K562 (cell line): ENCODE measurements at regions not wholly inside any gene's neighbourhood (a gene's known extent, or its start where the extent isn't known, plus 50 kb on each side); places are given as distances from the start of the nearest gene placed in this dataset.

Source experiments
- ATAC-seq: fragments of 200-7000 bp; cut with Tn5 transposase; 3 replicates; pipeline ENCODE4 v1.9.1; 2020; ENCODE audit warnings: moderate library complexity
- BruUV-seq: library from RNA; stranded (reverse); fragments of 400-500 nt; replicated peaks from 2 replicates; lab custom pipeline; 2021; lab: Mats Ljungman, UMichigan
- CTCF ChIA-PET: fragments of 300-600 bp; formaldehyde crosslinking; extraction: SDS; loops from one replicate; lab custom pipeline; 2021; ENCODE audit warnings: low intra/inter-chr PET ratio; lab: Yijun Ruan, JAX
- POLR2A ChIA-PET: fragments of 300-600, 350-650 bp; sonication (Branson Sonifier 250); formaldehyde crosslinking; extraction: SDS; loops from one replicate; lab custom pipeline; 2021; ENCODE audit warnings: antibody characterized with exemption, inconsistent platforms; lab: Yijun Ruan, JAX
- DNase-seq, 4 experiments: peaks; one replicate each; pipeline versions ENCODE4 v3.0.0 to v3.0.0-alpha.2; 2011 to 2018; ENCODE audit warnings: low spot score in 3 of 4, mixed read lengths in 3 of 4; ENCODE audit errors: extremely low read depth in 1 of 4
- FAIRE-seq: peaks from 2 replicates; lab custom pipeline; 2011; peaks lifted over from hg19 to GRCh38; lab: Jason Lieb, UNC
- H2AFZ ChIP-seq: 2 replicates; pipeline ENCODE4 v1.6.0; 2011; ENCODE audit warnings: low read depth, low read length, control low read depth, inconsistent platforms
- H3K27ac ChIP-seq: fragments of 200-600 bp; 3 replicates; pipeline ENCODE4 v1.8.0; 2011; ENCODE audit warnings: low read depth, mild to moderate bottlenecking, control low read depth, inconsistent platforms, low read length, moderate library complexity, mixed read lengths; ENCODE audit errors: extremely low read depth
- H3K27me3 ChIP-seq, 2 experiments: fragments of 300-600 bp in 1 of 2; 2 replicates in 1 of 2; 3 replicates in 1 of 2; pipeline versions ENCODE4 v1.6.0 to v1.8.0; 2011; ENCODE audit warnings: inconsistent platforms in 2 of 2, low read length in 2 of 2, mild to moderate bottlenecking in 1 of 2, mixed read lengths in 1 of 2, moderate library complexity in 1 of 2; ENCODE audit not compliant: control insufficient read depth in 2 of 2, insufficient read depth in 2 of 2
- H3K36me3 ChIP-seq: fragments of 300-600 bp; 3 replicates; pipeline ENCODE4 v1.8.0; 2011; ENCODE audit warnings: mild to moderate bottlenecking, low read length, inconsistent platforms; ENCODE audit not compliant: control insufficient read depth, insufficient read depth
- H3K4me1 ChIP-seq, 2 experiments: fragments of 200-600 bp in 1 of 2; replicated peaks in 1 of 2; 2 replicates in 1 of 2; 3 replicates in 1 of 2; pipeline versions ENCODE4 v1.5.1 to v1.8.0; 2011; ENCODE audit warnings: inconsistent platforms in 2 of 2, low read length in 2 of 2, mild to moderate bottlenecking in 1 of 2, mixed read lengths in 1 of 2, moderate library complexity in 1 of 2; ENCODE audit not compliant: control insufficient read depth in 2 of 2, insufficient read depth in 2 of 2
- H3K4me2 ChIP-seq: 2 replicates; pipeline ENCODE4 v1.6.1; 2011; ENCODE audit warnings: low read length, control low read depth, inconsistent platforms, mixed read lengths; ENCODE audit not compliant: insufficient read depth
- H3K4me3 ChIP-seq: fragments of 200-600 bp; sonication (generic), shearing (Covaris generic); 2 replicates; pipeline ENCODE4 v1.5.1; 2016; ENCODE audit warnings: control low read depth, inconsistent platforms
- H3K79me2 ChIP-seq: fragments of 200-600 bp; 3 replicates; pipeline ENCODE4 v1.8.0; 2011; ENCODE audit warnings: low read length, inconsistent platforms; ENCODE audit not compliant: control insufficient read depth, insufficient read depth
- H3K9ac ChIP-seq, 2 experiments: 2 replicates each; pipeline versions ENCODE4 v1.6.0 to v1.6.1; 2011; ENCODE audit warnings: low read depth in 2 of 2, low read length in 2 of 2, control low read depth in 1 of 2, inconsistent platforms in 1 of 2, mild to moderate bottlenecking in 1 of 2, mixed read lengths in 1 of 2; ENCODE audit not compliant: insufficient read depth in 1 of 2
- H3K9me1 ChIP-seq: one replicate; pipeline ENCODE4 v1.6.0; 2011; ENCODE audit warnings: inconsistent platforms, mild to moderate bottlenecking, low read length, moderate library complexity; ENCODE audit not compliant: control insufficient read depth, insufficient read depth
- H3K9me3 ChIP-seq: replicated peaks from 2 replicates; pipeline ENCODE4 v1.5.1; 2011; ENCODE audit warnings: low read depth, low read length, inconsistent platforms; ENCODE audit not compliant: control insufficient read depth, insufficient read depth
- H4K20me1 ChIP-seq: replicated peaks from 2 replicates; pipeline ENCODE4 v1.6.1; 2011; ENCODE audit warnings: low read length, inconsistent platforms, mixed read lengths; ENCODE audit not compliant: control insufficient read depth, insufficient read depth
- COPS2 ChIP-seq: fragments of 450-650 bp; conservative IDR thresholded peaks from 2 replicates; pipeline ENCODE4 v1.6.1; 2016; ENCODE audit warnings: mild to moderate bottlenecking, moderate library complexity
- DEAF1 ChIP-seq: fragments of 450-650 bp; formaldehyde crosslinking; IDR thresholded peaks from 2 replicates; pipeline ENCODE4 v1.4.0; 2020; ENCODE audit warnings: mild to moderate bottlenecking, moderate library complexity
- DPF2 ChIP-seq: fragments of 450-650 bp; IDR thresholded peaks from 2 replicates; pipeline ENCODE4 v1.6.1; 2016
- HDAC1 ChIP-seq, 2 experiments: fragments of 450-650 bp; IDR thresholded peaks; 2 replicates each; pipeline ENCODE4 v1.6.1; 2016 to 2017; ENCODE audit warnings: inconsistent platforms in 1 of 2, mild to moderate bottlenecking in 1 of 2, moderate library complexity in 1 of 2
- HOXB6 ChIP-seq: fragments of 250-450 bp; sonication (Bioruptor Pico); IDR thresholded peaks from 2 replicates; pipeline ENCODE4 v1.5.1; 2022; ENCODE audit warnings: mild to moderate bottlenecking, borderline replicate concordance
- MEF2A ChIP-seq: IDR thresholded peaks from 2 replicates; pipeline ENCODE4 v1.6.1; 2011; ENCODE audit warnings: low read depth, mild to moderate bottlenecking, low read length, moderate library complexity; ENCODE audit not compliant: control insufficient read depth
- NCOA6 ChIP-seq: fragments of 450-650 bp; IDR thresholded peaks from 2 replicates; pipeline ENCODE4 v1.6.1; 2017; ENCODE audit warnings: mild to moderate bottlenecking
- PHF20 ChIP-seq: fragments of 450-650 bp; IDR thresholded peaks from 2 replicates; pipeline ENCODE4 v1.6.1; 2018; ENCODE audit not compliant: partially characterized antibody
- RBM34 ChIP-seq: fragments of 200-400 bp; formaldehyde crosslinking; IDR thresholded peaks from 2 replicates; pipeline ENCODE4 v1.6.1; 2018; ENCODE audit warnings: low read length, borderline replicate concordance; ENCODE audit not compliant: insufficient read depth
- RBM39 ChIP-seq: fragments of 200-400 bp; formaldehyde crosslinking; optimal IDR thresholded peaks from 2 replicates; pipeline ENCODE3; 2018; ENCODE audit warnings: low read depth, low read length
- SAFB ChIP-seq: fragments of 200-400 bp; formaldehyde crosslinking; IDR thresholded peaks from 2 replicates; pipeline ENCODE4 v1.6.1; 2017; ENCODE audit warnings: low read depth, low read length, borderline replicate concordance
- SETDB1 ChIP-seq: IDR thresholded peaks from one replicate; pipeline ENCODE4 v1.6.1; 2012; ENCODE audit warnings: low read length, control low read depth, inconsistent platforms
- SOX6 ChIP-seq: fragments of 450-650 bp; IDR thresholded peaks from 2 replicates; pipeline ENCODE4 v1.6.1; 2014; ENCODE audit warnings: mild to moderate bottlenecking
- TCF3 ChIP-seq: sonication (generic); formaldehyde crosslinking; IDR thresholded peaks from 2 replicates; pipeline ENCODE4 v1.4.0; 2020; ENCODE audit warnings: mild to moderate bottlenecking, missing genetic modification reagents
- ZNF561 ChIP-seq: fragments of 450-650 bp; formaldehyde crosslinking; conservative IDR thresholded peaks from 2 replicates; pipeline ENCODE4 v1.4.0; 2020; ENCODE audit warnings: mild to moderate bottlenecking, moderate library complexity
- ZNF780A ChIP-seq: fragments of 250-450 bp; sonication (Bioruptor Pico); IDR thresholded peaks from 2 replicates; pipeline ENCODE4 v1.5.0; 2021; ENCODE audit warnings: mild to moderate bottlenecking
- WGBS: fragments of 100-300 bp; shearing (Covaris generic); methylation state at CpG from one replicate; pipeline ENCODE4 v1.1.6; 2016; ENCODE audit warnings: low coverage, mixed read lengths; ENCODE audit not compliant: insufficient coverage; ENCODE audit errors: missing lambda C conversion rate; 5-methylcytosine and 5-hydroxymethylcytosine counted together
- in situ Hi-C: fragments of 300-500 bp; cut with MboI; formaldehyde crosslinking; loops from 4 replicates; pipeline ENCODE4 v1.15.0; 2018; ENCODE audit warnings: inconsistent platforms, mixed read lengths
- intact Hi-C: fragments of 100-400 bp; cut with micrococcal nuclease; formaldehyde crosslinking; loops from 2 replicates; pipeline ENCODE4 v1.14.2; 2022
- TF ChIP-seq, protein P1 (sequence below): IDR thresholded peaks from 3 replicates; pipeline ENCODE4 v1.6.1; 2011; ENCODE audit warnings: borderline replicate concordance, mild to moderate bottlenecking, moderate library complexity; ENCODE audit not compliant: insufficient read length; ENCODE audit errors: extremely low read depth
- TF ChIP-seq, protein P2 (sequence below), 2 experiments: fragments of 250-450 bp in 1 of 2; fragments of 450-650 bp in 1 of 2; sonication (Bioruptor Pico) in 1 of 2; IDR thresholded peaks; 2 replicates each; pipeline versions ENCODE4 v1.6.1 to v1.8.0; 2016 to 2021; ENCODE audit warnings: mild to moderate bottlenecking in 2 of 2, moderate library complexity in 2 of 2, missing compliant biosample characterization in 1 of 2, missing genetic modification characterization in 1 of 2

DNA sequence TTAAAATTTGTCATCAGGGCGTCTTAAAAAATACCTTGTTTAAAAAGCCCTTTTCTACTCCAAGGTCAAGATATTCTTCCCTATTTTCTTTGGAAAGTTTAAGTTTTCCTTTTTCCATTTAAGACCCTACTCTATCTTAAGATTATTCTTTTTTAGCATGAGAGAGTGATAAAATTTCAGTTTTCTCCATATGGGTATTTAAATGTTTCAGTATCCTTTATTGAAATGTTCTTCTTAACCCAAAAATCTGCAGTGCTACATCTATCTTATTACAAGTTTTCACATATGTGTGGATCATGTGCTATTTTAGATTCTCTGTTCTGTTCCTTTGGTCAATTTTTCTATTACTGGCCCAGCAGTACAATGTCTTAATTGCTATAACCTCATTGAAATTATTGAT lies 202.2 kb downstream of the TTC6 start:
- WGBS = 0% methylated on average over 1 of the region's 1 CpG
- Histone ChIP-seq H3K9ac (no peak overlapping the region), H3K4me3 (no peak overlapping the region), H3K4me1 (no peaks in the 10 kb centered on the region), H4K20me1 (no peaks in the 10 kb centered on the region), H2AFZ (no peak overlapping the region), H3K79me2 (no peaks in the 10 kb centered on the region), H3K27ac (no peak overlapping the region), H3K4me2 (no peak overlapping the region), H3K27me3 (no peaks in the 10 kb centered on the region), H3K36me3 (no peaks in the 10 kb centered on the region), H3K9me1 (no peaks in the 10 kb centered on the region), H3K9me3 (no peaks in the 10 kb centered on the region)
- intact Hi-C loops = no loop called here
- ChIA-PET CTCF (no interaction called here), POLR2A (no interaction called here)
- no peak for FAIRE-seq
- BruUV-seq = no TSS peak
- TF ChIP-seq SOX6 (no peak), RBM34 (no peak), DEAF1 (no peak), COPS2 (no peak), NCOA6 (no peak), SETDB1 (no peak), PHF20 (no peak), TCF3 (CRISPR knock-in tag) (no peak), MEF2A (no peak), DPF2 (no peak), RBM39 (no peak), SAFB (no peak), ZNF780A (CRISPR knock-in tag) (no peak), ZNF561 (CRISPR knock-in tag) (no peak), HOXB6 (CRISPR knock-in tag) (no peak), HDAC1 (IDR thresholded peaks at IDR 0.05) (no peak)
- TF ChIP-seq, protein P1, sequence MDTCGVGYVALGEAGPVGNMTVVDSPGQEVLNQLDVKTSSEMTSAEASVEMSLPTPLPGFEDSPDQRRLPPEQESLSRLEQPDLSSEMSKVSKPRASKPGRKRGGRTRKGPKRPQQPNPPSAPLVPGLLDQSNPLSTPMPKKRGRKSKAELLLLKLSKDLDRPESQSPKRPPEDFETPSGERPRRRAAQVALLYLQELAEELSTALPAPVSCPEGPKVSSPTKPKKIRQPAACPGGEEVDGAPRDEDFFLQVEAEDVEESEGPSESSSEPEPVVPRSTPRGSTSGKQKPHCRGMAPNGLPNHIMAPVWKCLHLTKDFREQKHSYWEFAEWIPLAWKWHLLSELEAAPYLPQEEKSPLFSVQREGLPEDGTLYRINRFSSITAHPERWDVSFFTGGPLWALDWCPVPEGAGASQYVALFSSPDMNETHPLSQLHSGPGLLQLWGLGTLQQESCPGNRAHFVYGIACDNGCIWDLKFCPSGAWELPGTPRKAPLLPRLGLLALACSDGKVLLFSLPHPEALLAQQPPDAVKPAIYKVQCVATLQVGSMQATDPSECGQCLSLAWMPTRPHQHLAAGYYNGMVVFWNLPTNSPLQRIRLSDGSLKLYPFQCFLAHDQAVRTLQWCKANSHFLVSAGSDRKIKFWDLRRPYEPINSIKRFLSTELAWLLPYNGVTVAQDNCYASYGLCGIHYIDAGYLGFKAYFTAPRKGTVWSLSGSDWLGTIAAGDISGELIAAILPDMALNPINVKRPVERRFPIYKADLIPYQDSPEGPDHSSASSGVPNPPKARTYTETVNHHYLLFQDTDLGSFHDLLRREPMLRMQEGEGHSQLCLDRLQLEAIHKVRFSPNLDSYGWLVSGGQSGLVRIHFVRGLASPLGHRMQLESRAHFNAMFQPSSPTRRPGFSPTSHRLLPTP = no peak
- TF ChIP-seq, protein P2, sequence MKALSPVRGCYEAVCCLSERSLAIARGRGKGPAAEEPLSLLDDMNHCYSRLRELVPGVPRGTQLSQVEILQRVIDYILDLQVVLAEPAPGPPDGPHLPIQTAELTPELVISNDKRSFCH (CRISPR knock-in tag; IDR thresholded peaks at IDR 0.05) = no peak
- TF ChIP-seq, protein P2 (tag; IDR thresholded peaks at IDR 0.05) = no peak
- in situ Hi-C loops = no loop called here
- DNase-seq = no peak
- no peak for ATAC-seq
